Omental fat pad (tissue), 3 donors: ENCODE measurements at regions not wholly inside any gene's neighbourhood (a gene's known extent, or its start where the extent isn't known, plus 50 kb on each side); places are given as distances from the start of the nearest gene placed in this dataset.

Experiments used
- ATAC-seq: fragments of 150-250 bp; one replicate; pipeline ENCODE4 v1.9.1; 2016; ENCODE audit warnings: mild to moderate bottlenecking, moderate library complexity; ENCODE audit not compliant: low FRiP score
- DNase-seq: peaks from one replicate; pipeline ENCODE4 v3.0.0-alpha.2; 2019; ENCODE audit warnings: low spot score
- CTCF ChIP-seq, 3 donors: fragments of 450-650 bp; IDR thresholded peaks; one replicate each; pipeline ENCODE4 v1.5.1; 2016 to 2017; ENCODE audit warnings: antibody characterized with exemption in 3 of 3, mild to moderate bottlenecking in 3 of 3, moderate library complexity in 2 of 3

DNA sequence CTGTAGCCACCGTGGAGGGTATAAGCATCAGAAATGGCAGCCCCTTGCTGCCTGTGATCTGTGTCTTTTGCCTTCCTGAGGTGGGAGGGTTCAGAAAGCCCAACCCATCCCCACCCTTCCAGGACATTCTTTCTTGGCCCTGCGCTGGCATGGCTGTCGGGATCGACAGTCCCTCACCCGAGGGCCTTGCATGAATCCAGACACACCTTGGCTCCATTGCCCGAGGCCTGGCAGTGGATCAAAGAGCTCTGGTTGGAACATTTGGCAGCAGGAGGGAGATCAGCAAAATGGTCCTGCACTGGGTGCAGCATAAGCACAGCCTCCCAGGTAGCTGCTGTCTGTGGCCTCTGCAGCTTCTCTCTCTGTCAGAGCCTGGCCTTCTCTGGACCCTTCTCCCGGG, 246.6 kb upstream of the MAF start:
- TF ChIP-seq CTCF (IDR thresholded peaks at IDR 0.05): no peak
- DNase-seq (no peak), ATAC-seq (no peak)

DNA sequence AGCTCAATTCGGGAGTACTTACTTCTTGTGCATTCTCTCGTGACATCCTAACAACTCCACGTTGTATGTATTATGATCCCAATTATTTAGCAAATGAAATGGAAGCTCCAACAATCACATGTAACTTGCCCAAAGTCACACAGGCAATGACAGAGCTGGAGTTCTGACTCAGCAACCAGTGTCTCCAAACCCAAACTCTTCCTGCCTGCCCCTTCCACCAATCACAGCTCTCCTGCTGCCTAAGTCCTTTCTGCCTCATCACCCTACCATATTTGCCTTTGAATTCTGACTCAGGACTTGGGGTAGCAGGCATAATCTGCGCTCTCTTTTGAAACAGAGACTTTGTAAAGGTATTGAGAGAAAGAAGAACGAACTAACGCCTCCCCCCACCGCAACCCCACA, 245.2 kb upstream of the MAF start:
- no peak for ATAC-seq
- DNase-seq: no peak
- TF ChIP-seq CTCF (IDR thresholded peaks at IDR 0.05): no peak

DNA sequence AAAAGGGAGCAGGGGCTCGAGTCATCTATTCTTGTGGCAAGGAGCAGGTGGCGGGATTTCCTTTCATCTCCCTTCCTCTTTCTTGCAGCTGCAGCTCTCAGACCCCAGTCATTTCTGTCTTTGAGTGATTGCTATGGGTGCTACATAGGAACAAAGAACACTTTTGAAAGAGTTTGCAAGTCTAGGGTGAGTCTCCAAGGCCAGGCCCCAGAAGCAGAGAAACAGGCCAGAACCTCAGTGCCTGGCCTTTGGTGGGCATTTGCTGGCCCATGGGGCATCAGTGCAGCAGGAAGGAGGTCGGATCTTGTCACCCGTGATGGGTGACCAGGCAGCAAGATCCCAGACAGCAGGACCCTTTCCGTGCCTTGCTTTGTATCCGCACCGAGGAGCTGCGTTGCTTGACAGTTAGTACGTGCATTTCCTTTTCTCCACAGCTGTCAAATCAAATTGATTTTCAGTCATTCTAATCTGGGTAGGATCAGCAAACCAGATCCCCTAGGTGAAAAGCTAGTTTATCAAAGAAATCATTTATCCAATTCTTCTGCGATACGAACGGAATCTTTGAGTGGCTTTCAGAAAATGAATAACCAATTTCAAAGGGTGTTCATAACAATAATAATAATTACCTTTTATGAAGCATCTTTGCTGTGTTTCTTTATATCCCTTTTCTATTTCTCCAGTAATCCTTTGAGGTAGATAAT, 244.6 kb upstream of the MAF start:
- no peak for TF ChIP-seq CTCF (IDR thresholded peaks at IDR 0.05)
- ATAC-seq (no peak), DNase-seq (no peak)

- no peak for TF ChIP-seq CTCF (IDR thresholded peaks at IDR 0.05)
- no peak for ATAC-seq
Observed at GRCh38 chr16:79844603-79845002, 244.1 kb upstream of the MAF start.

GRCh38 chr16:79843631-79844043, 243.1 kb upstream of the MAF start:
- no peak for TF ChIP-seq CTCF (IDR thresholded peaks at IDR 0.05)
- no peak for DNase-seq
- ATAC-seq: no peak

More at GRCh38 chr16:79844603-79845002, 244.1 kb upstream of the MAF start:
- no peak for DNase-seq

DNA sequence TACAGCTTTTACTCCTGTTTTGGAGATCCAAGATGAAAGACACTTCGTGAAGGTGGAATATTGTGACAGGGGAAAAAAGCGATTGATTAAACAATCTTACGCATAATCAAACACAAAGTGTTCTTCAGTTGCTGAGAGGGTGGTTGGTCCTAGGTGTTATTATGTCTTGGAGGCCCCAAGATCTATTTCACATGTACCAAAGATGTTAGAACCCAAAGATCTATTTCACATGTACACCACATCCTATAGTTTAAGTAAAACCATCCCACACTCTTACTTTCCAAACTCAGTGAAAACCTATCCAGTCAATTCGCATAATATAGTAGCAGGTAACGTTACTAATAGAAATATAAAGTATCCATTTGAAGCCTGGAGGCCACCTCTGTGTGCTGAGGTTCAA, 242.6 kb upstream of the MAF start:
- no peak for ATAC-seq
- DNase-seq: no peak
- TF ChIP-seq CTCF (IDR thresholded peaks at IDR 0.05): no peak

- TF ChIP-seq CTCF (IDR thresholded peaks at IDR 0.05): no peak
- no peak for ATAC-seq
- DNase-seq: no peak
Observed at GRCh38 chr16:79842197-79842596, 241.7 kb upstream of the MAF start.
